MM.1S (cell line): ENCODE measurements at regions not wholly inside any gene's neighbourhood (a gene's known extent, or its start where the extent isn't known, plus 50 kb on each side); places are given as distances from the start of the nearest gene placed in this dataset.

Experiments used
- CTCF ChIP-seq: fragments of 300-600 bp; sonication (generic); IDR thresholded peaks from 2 replicates; pipeline ENCODE4 v1.5.1; 2016; ENCODE audit warnings: antibody characterized with exemption, low read length, mixed read lengths
- EZH2 ChIP-seq: fragments of 300-600 bp; sonication (generic); optimal IDR thresholded peaks from 2 replicates; pipeline ENCODE3; 2017; ENCODE audit warnings: low read depth, mild to moderate bottlenecking, antibody characterized with exemption, low read length, mixed read lengths

DNA sequence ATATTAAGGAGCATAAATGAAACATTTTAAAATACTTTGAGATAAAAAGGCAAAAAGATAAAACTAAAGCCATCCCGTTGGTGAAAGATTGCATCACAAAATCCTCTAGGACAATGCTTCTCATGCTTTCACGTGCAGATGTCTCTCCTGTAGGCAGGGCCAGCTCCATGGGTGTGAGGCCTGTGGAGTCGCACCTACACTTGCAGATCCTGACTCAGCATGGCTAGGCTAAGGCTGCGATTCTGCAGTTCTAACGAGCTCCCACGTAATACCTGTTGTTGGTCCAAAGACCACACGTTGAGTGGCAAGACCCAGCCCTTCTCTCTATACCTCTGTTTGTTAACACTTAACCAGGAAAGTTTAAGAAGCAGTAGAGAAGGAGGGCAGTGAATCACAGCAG, 62.1 kb upstream of the CAPRIN1 start:
- TF ChIP-seq CTCF = no peak
- no peak for TF ChIP-seq EZH2
